TTC549 (cell line): ENCODE measurements at regions not wholly inside any gene's neighbourhood (a gene's known extent, or its start where the extent isn't known, plus 50 kb on each side); places are given as distances from the start of the nearest gene placed in this dataset.

Source experiments
- FAIRE-seq: peaks from 2 replicates; lab custom pipeline; 2012; peaks lifted over from hg19 to GRCh38; lab: Jason Lieb, UNC

GRCh38 chr3:168888781-168889180 lies 774.7 kb downstream of the MECOM start:
- no peak for FAIRE-seq

DNA sequence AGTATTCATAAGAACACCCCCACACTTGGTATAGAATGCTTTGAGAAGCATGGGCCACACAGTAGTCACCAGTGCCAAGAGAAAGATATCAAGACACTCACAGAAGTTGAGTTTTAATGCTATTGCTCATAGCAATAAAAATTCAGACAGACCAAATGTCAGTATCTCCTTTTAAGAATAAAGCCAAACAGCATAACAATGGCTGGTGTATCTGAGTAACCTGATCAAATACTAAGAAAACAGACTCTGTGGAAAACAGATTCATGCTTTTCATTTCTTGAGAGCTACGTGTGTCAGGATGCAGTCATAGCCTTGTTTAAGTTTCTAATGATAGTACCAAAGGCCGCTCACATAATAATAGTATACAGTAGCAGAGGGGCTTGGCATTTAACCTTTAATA lies 778.5 kb downstream of the MECOM start:
- FAIRE-seq: no peak

DNA sequence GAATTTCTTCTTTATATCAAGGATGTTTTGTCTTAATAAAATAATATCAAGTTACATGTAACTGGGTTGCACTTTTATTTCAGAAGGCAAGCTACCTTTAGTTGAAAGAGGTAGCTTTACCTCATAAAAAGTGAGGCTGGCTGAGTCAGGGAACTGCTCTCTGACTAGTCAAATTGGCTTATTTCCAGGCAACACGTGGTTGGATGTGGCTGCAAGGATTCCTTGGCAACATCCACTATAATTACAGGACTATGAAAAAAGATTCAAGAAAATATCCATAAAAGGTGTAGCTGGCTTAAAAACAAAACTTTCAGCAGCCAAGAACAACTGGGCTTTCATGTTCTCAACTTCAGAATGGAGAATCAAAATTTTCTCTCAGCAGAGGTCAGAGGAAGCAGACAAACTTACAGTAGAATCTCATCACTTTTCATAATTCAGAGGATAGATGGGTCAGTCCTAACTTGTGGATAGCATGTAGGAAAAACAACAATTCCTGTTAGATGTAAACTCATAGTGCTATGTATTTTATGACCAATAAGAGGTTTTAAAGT lies 779.1 kb downstream of the MECOM start:
- no peak for FAIRE-seq

DNA sequence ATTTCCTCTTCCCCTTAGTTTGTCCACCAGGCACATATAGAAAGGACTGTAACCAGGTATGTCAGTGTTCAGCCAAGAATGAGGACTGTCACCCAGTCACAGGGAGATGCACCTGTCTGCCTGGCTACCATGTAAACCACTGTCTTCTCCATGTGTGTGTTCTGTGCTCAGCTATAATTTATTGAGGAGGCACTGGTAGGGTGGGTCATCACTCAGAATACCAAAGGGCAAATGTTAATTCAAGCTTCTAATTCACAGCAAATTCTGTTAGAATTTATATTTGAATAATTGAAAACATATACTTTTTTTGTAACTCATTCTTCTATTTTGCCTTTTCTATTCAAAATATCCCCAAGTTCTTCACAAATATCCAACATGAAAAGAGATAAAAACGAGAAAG lies 780.4 kb downstream of the MECOM start:
- no peak for FAIRE-seq

GRCh38 chr3:168881804-168882203 lies 781.7 kb downstream of the MECOM start:
- FAIRE-seq: no peak

GRCh38 chr3:168878655-168879054 lies 782.9 kb upstream of the GOLIM4 start:
- FAIRE-seq: no peak

- FAIRE-seq: no peak
Observed at GRCh38 chr3:168877899-168878298, 782.2 kb upstream of the GOLIM4 start.

- no peak for FAIRE-seq
Observed at GRCh38 chr3:168876346-168877035, 780.8 kb upstream of the GOLIM4 start.

DNA sequence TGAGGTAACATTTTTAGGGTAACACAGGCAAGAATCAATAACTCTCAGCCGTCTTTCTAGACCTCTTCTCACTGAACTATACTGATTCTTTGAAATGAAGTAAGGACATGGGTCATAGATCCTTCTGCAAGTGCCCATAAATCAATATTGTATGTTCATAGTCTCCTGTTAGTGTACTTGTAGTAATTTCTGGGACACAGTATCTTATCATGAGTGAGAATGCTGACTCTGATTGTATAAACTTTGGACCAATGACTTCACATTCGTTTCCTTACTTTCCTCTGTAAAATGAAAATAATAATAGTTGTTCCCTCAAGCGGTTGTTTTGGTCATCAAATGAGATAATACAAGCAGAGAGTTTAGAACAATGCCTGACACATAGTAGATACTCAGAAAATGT lies 777.1 kb upstream of the GOLIM4 start:
- no peak for FAIRE-seq

DNA sequence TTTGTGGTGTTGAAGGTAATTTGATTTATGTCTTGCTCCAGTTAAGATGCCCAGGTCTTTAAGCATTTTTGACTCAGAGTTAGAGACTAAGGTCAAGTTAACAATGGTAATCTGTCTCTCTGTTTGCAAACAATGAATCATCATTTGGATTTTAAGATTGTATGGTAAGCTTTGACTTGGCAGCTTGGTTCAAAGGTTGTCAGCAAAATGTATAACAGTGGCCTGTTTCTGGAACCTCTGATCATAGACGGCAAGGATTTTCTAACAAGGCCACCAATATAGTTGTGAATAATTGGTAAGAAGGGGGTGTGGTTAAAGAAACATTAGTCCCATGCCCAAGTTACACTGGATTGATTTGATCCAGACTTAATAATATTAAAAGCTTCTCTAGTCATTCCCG lies 775.2 kb upstream of the GOLIM4 start:
- no peak for FAIRE-seq

DNA sequence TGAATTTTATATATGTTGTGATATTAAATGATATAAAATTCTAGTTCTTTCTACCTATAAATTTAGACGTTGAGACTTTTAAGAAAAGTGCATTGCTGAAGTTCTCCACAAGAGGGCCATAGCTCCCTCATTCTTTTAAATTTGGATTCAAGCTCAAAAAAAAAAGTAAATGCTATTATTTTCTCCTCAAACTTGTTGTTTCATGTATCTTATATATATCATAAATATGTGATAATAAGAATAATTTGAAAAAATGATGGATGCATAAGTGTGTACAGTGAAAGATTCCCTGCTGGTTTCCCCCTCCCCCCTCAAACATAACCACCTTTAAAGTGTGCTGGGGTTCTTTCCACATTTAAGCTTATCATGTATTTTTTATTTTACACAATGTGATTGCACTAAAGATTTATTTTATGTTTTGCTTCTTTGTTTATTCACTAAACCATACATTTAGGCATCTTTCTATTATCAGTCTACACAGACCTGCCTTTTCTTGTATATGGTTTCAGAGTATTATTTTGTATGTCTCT lies 769.4 kb upstream of the GOLIM4 start:
- peak; percentile 71 for FAIRE-seq

- no peak for FAIRE-seq
Observed at GRCh38 chr3:168864107-168865021, 768.6 kb upstream of the GOLIM4 start.

GRCh38 chr3:168863561-168863960 lies 767.8 kb upstream of the GOLIM4 start:
- no peak for FAIRE-seq

DNA sequence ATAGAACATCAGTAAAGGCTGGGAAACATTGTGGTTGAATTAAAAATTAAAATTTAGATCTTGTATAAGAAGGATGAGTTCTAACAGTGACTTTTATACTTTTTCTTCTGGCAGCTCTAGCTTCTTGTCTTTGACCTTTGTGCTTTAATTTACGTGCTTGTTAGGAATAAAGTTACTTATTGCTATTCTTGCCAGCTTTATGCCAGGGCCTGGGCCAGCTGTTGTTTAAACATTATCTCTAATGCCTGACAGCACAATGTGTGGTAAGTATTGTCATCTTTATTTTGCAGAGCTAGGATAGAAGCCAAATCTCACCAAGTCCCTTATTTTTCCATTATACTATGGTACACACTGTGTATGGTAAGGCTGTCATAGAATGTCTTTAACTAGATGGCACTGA lies 766.7 kb upstream of the GOLIM4 start:
- FAIRE-seq: no peak

- no peak for FAIRE-seq
Observed at GRCh38 chr3:168860592-168860991, 764.9 kb upstream of the GOLIM4 start.

DNA sequence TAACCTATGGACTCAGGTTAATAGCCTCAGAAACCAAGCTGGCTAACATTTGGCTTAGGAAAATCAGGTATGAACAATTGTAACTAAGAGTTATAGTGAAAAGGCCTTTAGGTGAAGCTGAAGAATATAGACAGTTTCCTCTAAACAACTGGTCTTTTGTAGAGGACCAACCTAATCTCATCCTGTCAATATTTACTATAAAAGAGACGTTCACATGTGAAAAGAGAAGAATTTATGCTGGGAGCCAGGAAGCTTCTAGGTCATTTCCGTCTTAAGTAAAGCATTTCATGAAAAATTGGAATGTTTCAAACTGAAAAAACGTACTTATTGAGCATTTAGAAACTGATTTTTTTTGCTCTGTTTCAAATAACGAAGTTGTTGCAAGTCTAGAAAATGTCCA lies 764.3 kb upstream of the GOLIM4 start:
- no peak for FAIRE-seq

- no peak for FAIRE-seq
Observed at GRCh38 chr3:168859574-168859973, 763.9 kb upstream of the GOLIM4 start.

GRCh38 chr3:168859143-168859542 lies 763.4 kb upstream of the GOLIM4 start:
- no peak for FAIRE-seq

- no peak for FAIRE-seq
Observed at GRCh38 chr3:168858327-168858726, 762.6 kb upstream of the GOLIM4 start.

- FAIRE-seq: no peak
Observed at GRCh38 chr3:168850109-168850508, 754.4 kb upstream of the GOLIM4 start.

DNA sequence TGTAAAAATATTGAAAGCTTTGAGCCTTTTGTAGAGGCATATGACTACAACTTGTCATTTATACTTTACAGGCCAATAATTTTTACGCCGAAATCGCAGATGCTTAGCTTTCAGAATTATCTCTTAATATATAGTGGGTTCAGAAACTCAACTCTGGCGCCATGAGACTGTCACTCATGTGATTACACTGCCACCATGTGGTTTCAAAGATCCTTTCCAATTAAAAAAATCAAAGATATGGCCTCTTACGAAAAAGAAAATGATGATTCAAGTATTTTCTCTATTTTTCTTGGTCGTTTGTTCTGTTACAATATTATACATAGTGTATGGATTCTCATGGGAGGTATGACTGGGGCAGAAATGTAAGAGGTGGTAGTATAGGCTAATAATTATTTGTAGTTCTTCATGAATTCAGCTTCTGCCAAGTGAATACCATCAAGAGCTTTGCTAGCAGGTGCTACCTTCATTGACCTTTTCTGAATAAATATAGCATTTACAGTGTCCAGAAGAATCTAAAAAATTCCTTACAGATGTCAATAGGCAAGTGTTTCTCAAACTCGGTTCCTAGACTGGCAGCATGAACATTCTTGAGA lies 751.7 kb upstream of the GOLIM4 start:
- peak; percentile 76 for FAIRE-seq

GRCh38 chr3:168844894-168845482 lies 749.3 kb upstream of the GOLIM4 start:
- FAIRE-seq: no peak
